ENCODE measurements at regions not wholly inside any gene's neighbourhood (a gene's known extent, or its start where the extent isn't known, plus 50 kb on each side); places are given as distances from the start of the nearest gene placed in this dataset.

GRCh38 chr5:9956725-9957124 lies 293.0 kb downstream of the ATPSCKMT start:
- TF ChIP-seq EP300 (IDR thresholded peaks at IDR 0.05) (no peak), CTCF (IDR thresholded peaks at IDR 0.05) (no peak), POLR2A (IDR thresholded peaks at IDR 0.05) (no peak)
- no peak for DNase-seq
- no peaks in the 10 kb centered on the region for H3K9me3 ChIP-seq
- no peak overlapping the region for H3K4me3 ChIP-seq
- H3K27ac ChIP-seq, result no peak overlapping the region
- no peaks in the 10 kb centered on the region for H3K36me3 ChIP-seq
- intact Hi-C loops (cut with DNase I), result no loop called here
- H3K4me1 ChIP-seq (ENCODE audit: insufficient read depth), result no peaks in the 10 kb centered on the region
- no peaks in the 10 kb centered on the region for H3K27me3 ChIP-seq

GRCh38 chr5:9955586-9955985 lies 294.1 kb downstream of the ATPSCKMT start:
- Histone ChIP-seq H3K9me3 (no peaks in the 10 kb centered on the region), H3K4me3 (no peak overlapping the region), H3K4me1 (ENCODE audit: insufficient read depth) (no peaks in the 10 kb centered on the region), H3K27ac (no peak overlapping the region), H3K36me3 (no peaks in the 10 kb centered on the region), H3K27me3 (no peaks in the 10 kb centered on the region)
- intact Hi-C loops (cut with DNase I), result no loop called here
- TF ChIP-seq CTCF (IDR thresholded peaks at IDR 0.05) (no peak), POLR2A (IDR thresholded peaks at IDR 0.05) (no peak), EP300 (IDR thresholded peaks at IDR 0.05) (no peak)
- WGBS, 3 donors, result 62 to 83% (median 71%) methylated on average over 3 of the region's 3 CpGs
- no peak for DNase-seq

GRCh38 chr5:9954869-9955268 lies 294.8 kb downstream of the ATPSCKMT start:
- DNase-seq, result no peak
- intact Hi-C loops (cut with DNase I), result no loop called here
- TF ChIP-seq EP300 (IDR thresholded peaks at IDR 0.05), result no peak
- no peak for TF ChIP-seq CTCF (IDR thresholded peaks at IDR 0.05)
- no peak for TF ChIP-seq POLR2A (IDR thresholded peaks at IDR 0.05)
- WGBS, 3 donors, result 49 to 75% (median 58%) methylated on average over 2 of the region's 2 CpGs
- no peaks in the 10 kb centered on the region for H3K27me3 ChIP-seq
- no peak overlapping the region for H3K4me3 ChIP-seq
- H3K27ac ChIP-seq, result no peak overlapping the region
- no peaks in the 10 kb centered on the region for H3K36me3 ChIP-seq
- H3K4me1 ChIP-seq (ENCODE audit: insufficient read depth), result no peaks in the 10 kb centered on the region
- no peaks in the 10 kb centered on the region for H3K9me3 ChIP-seq

GRCh38 chr5:9953691-9954090 lies 296.0 kb downstream of the ATPSCKMT start:
- no peak for DNase-seq
- Histone ChIP-seq H3K4me1 (ENCODE audit: insufficient read depth) (no peaks in the 10 kb centered on the region), H3K27me3 (no peaks in the 10 kb centered on the region), H3K4me3 (no peak overlapping the region), H3K27ac (no peak overlapping the region), H3K9me3 (no peaks in the 10 kb centered on the region), H3K36me3 (no peaks in the 10 kb centered on the region)
- 74 to 79% (median 77%) methylated on average over 2 of the region's 2 CpGs for WGBS, 3 donors
- intact Hi-C loops (cut with DNase I), result no loop called here
- TF ChIP-seq POLR2A (IDR thresholded peaks at IDR 0.05) (no peak), EP300 (IDR thresholded peaks at IDR 0.05) (no peak), CTCF (IDR thresholded peaks at IDR 0.05) (no peak)
